ENCODE measurements at regions not wholly inside any gene's neighbourhood (a gene's known extent, or its start where the extent isn't known, plus 50 kb on each side); places are given as distances from the start of the nearest gene placed in this dataset.
"Not testable (repeated sequence)": the region's sequence is repeated elsewhere in the genome, so short reads cannot be mapped to it uniquely, and the experiment has no call there.

GRCh38 chrY:7877458-7877857 is 965.9 kb upstream of the AMELY start:
- DNase-seq (ENCODE audit: low read depth), result no peak

GRCh38 chrY:7874080-7874479 is 962.5 kb upstream of the AMELY start:
- peak; percentile 5 for DNase-seq (ENCODE audit: low read depth)

GRCh38 chrY:7871304-7871932 is 959.9 kb upstream of the AMELY start:
- no peak for DNase-seq (ENCODE audit: low read depth)

- no peak for DNase-seq (ENCODE audit: low read depth)
These were observed 955.4 kb upstream of the AMELY start for GRCh38 chrY:7866976-7867375.

- DNase-seq (ENCODE audit: low read depth), result no peak
These were observed 949.4 kb upstream of the AMELY start for GRCh38 chrY:7860781-7861614.

GRCh38 chrY:7850191-7850590 is 938.6 kb upstream of the AMELY start:
- no peak for DNase-seq (ENCODE audit: low read depth)

- DNase-seq (ENCODE audit: low read depth), result no peak
These were observed 934.2 kb upstream of the AMELY start for GRCh38 chrY:7845776-7846175.

- no peak for DNase-seq (ENCODE audit: low read depth)
These were observed 925.5 kb upstream of the AMELY start for GRCh38 chrY:7837046-7837445.

GRCh38 chrY:7836366-7836765 is 924.8 kb upstream of the AMELY start:
- DNase-seq (ENCODE audit: low read depth), result no peak

GRCh38 chrY:7835416-7835815 is 923.9 kb upstream of the AMELY start:
- DNase-seq (ENCODE audit: low read depth), result no peak

- no peak for DNase-seq (ENCODE audit: low read depth)
These were observed 922.7 kb upstream of the AMELY start for GRCh38 chrY:7834284-7834683.

GRCh38 chrY:7830881-7831280 is 919.3 kb upstream of the AMELY start:
- not testable (repeated sequence) for DNase-seq (ENCODE audit: low read depth)

- no peak for DNase-seq (ENCODE audit: low read depth)
These were observed 915.0 kb upstream of the AMELY start for GRCh38 chrY:7826533-7826932.

- DNase-seq (ENCODE audit: low read depth), result no peak
These were observed 914.3 kb upstream of the AMELY start for GRCh38 chrY:7825874-7826273.

GRCh38 chrY:7821295-7822035 is 909.9 kb upstream of the AMELY start:
- DNase-seq (ENCODE audit: low read depth), result no peak

GRCh38 chrY:7818924-7819323 is 907.4 kb upstream of the AMELY start:
- DNase-seq (ENCODE audit: low read depth), result no peak

GRCh38 chrY:7816567-7816966 is 905.0 kb upstream of the AMELY start:
- no peak for DNase-seq (ENCODE audit: low read depth)

GRCh38 chrY:7815921-7816320 is 904.4 kb upstream of the AMELY start:
- DNase-seq (ENCODE audit: low read depth), result no peak

- DNase-seq (ENCODE audit: low read depth), result no peak
These were observed 903.7 kb upstream of the AMELY start for GRCh38 chrY:7815285-7815684.

- no peak for DNase-seq (ENCODE audit: low read depth)
These were observed 902.8 kb upstream of the AMELY start for GRCh38 chrY:7814361-7814760.

GRCh38 chrY:7810359-7810758 is 898.8 kb upstream of the AMELY start:
- DNase-seq (ENCODE audit: low read depth), result no peak

- no peak for DNase-seq (ENCODE audit: low read depth)
These were observed 895.9 kb upstream of the AMELY start for GRCh38 chrY:7807516-7807870.
